Chondrocyte (in vitro differentiated cells): ENCODE measurements at regions not wholly inside any gene's neighbourhood (a gene's known extent, or its start where the extent isn't known, plus 50 kb on each side); places are given as distances from the start of the nearest gene placed in this dataset.

ENCODE experiments used
- DNase-seq: peaks from one replicate; pipeline ENCODE4 v3.0.0; 2021; ENCODE audit warnings: mixed read lengths, low spot score
- H3K27ac Mint-ChIP-seq: one replicate; pipeline ENCODE4 v1.8.0; 2021; ENCODE audit warnings: mild to moderate bottlenecking, moderate library complexity, mixed read lengths; ENCODE audit not compliant: unreplicated experiment
- H3K27me3 Mint-ChIP-seq: 2 replicates; pipeline ENCODE4 v1.8.0; 2021; ENCODE audit warnings: low read depth, mixed read lengths
- H3K36me3 Mint-ChIP-seq: 2 replicates; pipeline ENCODE4 v1.8.0; 2021; ENCODE audit warnings: low read depth, mixed read lengths
- H3K4me1 Mint-ChIP-seq: 2 replicates; pipeline ENCODE4 v1.8.0; 2021; ENCODE audit warnings: low read depth, mild to moderate bottlenecking, mixed read lengths
- H3K4me3 Mint-ChIP-seq: one replicate; pipeline ENCODE4 v1.8.0; 2021; ENCODE audit warnings: mild to moderate bottlenecking, moderate library complexity, mixed read lengths; ENCODE audit not compliant: unreplicated experiment
- H3K9me3 Mint-ChIP-seq: 2 replicates; pipeline ENCODE4 v1.8.0; 2021; ENCODE audit warnings: low read depth, mixed read lengths
- TF ChIP-seq, protein P1 (sequence below): fragments of 200-600 bp; sonication (generic); IDR thresholded peaks from 2 replicates; pipeline ENCODE4 v1.5.0; 2021; ENCODE audit warnings: antibody characterized with exemption, mild to moderate bottlenecking, moderate library complexity

DNA sequence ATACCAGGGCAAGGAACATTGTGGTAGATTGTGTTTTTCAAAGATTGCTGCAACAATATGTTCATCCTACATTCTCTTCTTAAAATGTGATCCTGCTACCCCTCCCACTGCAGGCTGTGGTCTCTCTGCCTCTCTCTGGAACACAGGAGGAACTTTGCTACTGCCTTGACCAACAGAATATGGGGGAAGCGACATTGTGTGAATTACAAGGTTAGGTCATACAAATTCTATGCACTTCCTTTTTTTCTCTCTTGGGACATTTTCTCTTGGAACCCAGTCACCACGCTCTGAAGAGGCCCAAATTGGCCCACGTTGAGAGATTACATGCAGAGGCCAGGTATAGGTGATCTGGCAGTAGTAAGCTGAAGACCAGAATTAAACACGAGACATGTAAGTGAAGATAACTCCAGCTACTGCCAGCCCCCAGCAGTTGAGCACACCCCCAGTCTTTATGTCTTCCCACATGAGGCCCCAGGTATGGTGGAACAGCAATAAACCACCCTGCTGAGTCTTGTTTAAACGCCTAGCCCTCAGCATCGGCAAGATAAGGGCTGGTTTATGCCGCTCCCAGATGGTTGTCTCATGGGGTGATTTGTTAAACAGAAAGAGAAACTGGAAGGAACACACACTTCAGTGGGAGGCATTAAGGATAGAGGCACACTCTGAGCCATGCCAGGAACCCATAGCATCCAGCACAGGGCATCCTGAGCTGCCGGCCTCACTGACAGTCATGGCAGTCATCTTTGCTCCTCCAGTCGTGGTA is 59.9 kb downstream of the FAM43A start:
- TF ChIP-seq, protein P1, sequence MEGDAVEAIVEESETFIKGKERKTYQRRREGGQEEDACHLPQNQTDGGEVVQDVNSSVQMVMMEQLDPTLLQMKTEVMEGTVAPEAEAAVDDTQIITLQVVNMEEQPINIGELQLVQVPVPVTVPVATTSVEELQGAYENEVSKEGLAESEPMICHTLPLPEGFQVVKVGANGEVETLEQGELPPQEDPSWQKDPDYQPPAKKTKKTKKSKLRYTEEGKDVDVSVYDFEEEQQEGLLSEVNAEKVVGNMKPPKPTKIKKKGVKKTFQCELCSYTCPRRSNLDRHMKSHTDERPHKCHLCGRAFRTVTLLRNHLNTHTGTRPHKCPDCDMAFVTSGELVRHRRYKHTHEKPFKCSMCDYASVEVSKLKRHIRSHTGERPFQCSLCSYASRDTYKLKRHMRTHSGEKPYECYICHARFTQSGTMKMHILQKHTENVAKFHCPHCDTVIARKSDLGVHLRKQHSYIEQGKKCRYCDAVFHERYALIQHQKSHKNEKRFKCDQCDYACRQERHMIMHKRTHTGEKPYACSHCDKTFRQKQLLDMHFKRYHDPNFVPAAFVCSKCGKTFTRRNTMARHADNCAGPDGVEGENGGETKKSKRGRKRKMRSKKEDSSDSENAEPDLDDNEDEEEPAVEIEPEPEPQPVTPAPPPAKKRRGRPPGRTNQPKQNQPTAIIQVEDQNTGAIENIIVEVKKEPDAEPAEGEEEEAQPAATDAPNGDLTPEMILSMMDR = no peak
- Mint-ChIP-seq H3K27me3 (peaks cover 18% of the 10 kb centered on the region), H3K4me1 (peaks cover 9% of the 10 kb centered on the region), H3K36me3 (no peaks in the 10 kb centered on the region), H3K4me3 (no peak overlapping the region), H3K27ac (no peak overlapping the region), H3K9me3 (no peaks in the 10 kb centered on the region)
- DNase-seq = no peak

DNA sequence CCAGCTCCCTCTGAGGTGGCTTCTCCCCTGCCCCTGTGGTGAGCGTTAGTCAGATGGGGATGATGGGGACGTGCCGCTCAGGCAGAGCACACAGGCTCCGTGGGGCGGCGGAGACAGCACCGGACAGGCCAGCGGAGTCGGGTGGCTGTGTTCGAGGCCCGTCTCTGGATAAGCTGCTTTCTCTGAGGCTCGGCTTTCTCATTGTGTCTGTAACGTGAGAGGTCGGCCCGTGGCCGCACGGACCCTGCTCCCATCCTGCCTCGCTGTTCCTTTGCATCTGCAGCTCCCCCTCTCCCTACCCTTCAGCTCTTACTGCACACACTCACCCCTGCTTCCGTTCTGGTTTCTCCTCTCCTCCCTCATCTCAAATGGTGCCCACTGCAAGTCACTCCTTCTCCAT is 62.5 kb downstream of the FAM43A start:
- H3K4me1 Mint-ChIP-seq = no peaks in the 10 kb centered on the region
- no peak overlapping the region for H3K4me3 Mint-ChIP-seq

DNA sequence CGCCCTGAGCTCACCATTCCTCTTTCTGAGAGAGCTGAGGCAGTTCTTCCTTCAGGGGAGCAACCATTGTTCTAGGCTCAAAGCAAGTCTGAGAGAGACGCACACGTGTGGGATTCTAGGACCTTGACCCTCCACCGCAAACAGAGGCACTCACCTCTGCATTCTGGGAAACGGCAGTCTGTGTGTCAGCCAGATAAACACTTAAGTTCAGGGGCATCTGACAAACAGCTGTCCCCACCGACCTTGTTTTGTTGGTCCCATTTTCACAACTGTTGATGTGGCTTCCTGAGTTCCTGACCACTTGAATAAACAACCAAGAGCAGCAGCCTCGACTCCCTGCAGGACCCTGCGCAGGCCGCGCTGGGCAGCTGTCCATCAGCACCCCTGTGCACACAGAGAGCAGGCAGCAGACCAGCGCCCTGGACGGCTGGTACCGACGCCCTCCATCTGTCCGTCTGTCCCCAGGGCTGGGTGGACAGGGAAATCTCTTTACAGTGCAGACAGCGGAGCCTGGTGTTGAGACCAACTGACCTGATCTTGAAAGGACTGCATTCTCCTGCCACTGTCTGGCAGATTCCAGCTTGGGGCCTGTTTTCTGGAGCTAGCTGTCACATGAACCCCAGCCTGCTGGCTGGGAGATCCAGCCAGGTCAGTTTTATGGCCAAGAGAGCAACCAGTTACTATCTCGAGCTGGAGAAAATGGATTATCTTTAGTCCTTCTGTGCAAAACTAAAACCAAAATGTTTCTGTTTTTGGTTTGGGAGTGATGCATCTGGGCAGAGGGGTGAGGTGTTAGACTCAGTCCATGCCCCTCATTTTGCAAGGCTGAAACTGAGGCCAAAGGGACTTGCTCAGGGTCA is 64.2 kb downstream of the FAM43A start:
- Mint-ChIP-seq H3K27ac (no peak overlapping the region), H3K27me3 (peaks cover 22% of the 10 kb centered on the region), H3K4me1 (no peaks in the 10 kb centered on the region), H3K4me3 (no peak overlapping the region), H3K36me3 (no peaks in the 10 kb centered on the region), H3K9me3 (no peaks in the 10 kb centered on the region)
- DNase-seq = no peak
- TF ChIP-seq, protein P1 = no peak

More for the DNA sequence above, 62.5 kb downstream of the FAM43A start:
- TF ChIP-seq, protein P1 = no peak
- no peaks in the 10 kb centered on the region for H3K9me3 Mint-ChIP-seq
- H3K27me3 Mint-ChIP-seq = peaks cover 18% of the 10 kb centered on the region
- DNase-seq = no peak
- H3K27ac Mint-ChIP-seq = no peak overlapping the region
- no peaks in the 10 kb centered on the region for H3K36me3 Mint-ChIP-seq

DNA sequence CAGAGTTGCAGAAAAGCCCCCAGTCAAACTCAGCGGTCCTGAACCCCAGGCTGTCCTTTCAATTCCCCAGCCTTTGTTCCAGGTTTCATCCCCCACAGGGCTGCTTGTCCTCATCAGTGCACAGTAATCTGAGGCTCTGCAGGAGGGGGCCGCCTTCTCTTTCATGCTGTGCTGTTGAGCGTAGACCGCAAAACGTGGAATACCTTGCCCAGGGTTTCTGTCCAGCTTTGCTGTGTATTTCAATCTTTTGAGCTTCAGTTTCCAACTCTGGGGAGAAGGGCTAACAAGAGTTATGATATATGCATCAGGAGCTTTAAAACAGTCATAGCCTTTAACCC is 64.8 kb downstream of the FAM43A start:
- Mint-ChIP-seq H3K27ac (no peak overlapping the region), H3K36me3 (no peaks in the 10 kb centered on the region), H3K4me1 (no peaks in the 10 kb centered on the region), H3K4me3 (no peak overlapping the region), H3K9me3 (no peaks in the 10 kb centered on the region), H3K27me3 (peaks cover 22% of the 10 kb centered on the region)
- TF ChIP-seq, protein P1 = no peak
- DNase-seq = no peak

DNA sequence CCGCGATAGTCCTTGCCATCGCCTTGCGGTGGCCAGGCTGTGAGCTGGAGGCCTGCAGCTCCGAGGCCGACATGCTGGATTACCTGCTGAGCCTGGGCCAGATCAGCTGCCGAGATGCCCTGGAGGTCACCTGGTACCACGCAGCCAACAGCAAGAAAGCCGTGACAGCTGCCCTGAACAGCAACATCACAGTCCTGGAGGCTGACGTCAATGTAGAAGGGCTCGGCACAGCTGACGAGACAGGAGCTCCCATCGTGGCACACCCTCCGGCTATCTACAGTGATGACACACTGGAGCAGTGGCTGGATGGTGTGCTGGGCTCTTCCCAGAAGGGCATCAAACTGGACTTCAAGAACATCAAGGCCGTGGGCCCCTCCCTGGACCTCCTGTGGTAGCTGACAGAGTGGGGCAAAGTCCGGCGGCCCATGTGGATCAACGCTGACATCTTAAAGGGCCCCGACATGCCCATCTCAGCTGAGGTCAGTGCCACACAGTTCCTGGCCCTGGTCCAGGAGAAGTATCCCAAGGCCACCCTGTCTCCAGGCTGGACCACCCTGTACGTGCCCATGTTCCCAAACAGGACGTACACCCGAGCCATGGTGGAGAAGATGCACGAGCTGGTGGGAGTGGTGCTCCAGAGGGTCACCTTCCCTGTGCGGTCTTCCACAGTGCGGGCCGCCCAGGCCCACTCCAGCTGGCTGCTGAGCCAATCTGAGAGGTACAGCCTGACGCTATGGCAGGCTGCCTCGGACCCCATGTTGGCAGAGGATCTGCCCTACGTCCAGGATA is 70.2 kb downstream of the FAM43A start:
- Mint-ChIP-seq H3K9me3 (no peaks in the 10 kb centered on the region), H3K4me1 (peaks cover 7% of the 10 kb centered on the region), H3K4me3 (no peak overlapping the region)

More for the DNA sequence above, 70.2 kb downstream of the FAM43A start:
- H3K27me3 Mint-ChIP-seq = peaks cover 7% of the 10 kb centered on the region
- no peaks in the 10 kb centered on the region for H3K36me3 Mint-ChIP-seq
- DNase-seq = no peak
- no peak overlapping the region for H3K27ac Mint-ChIP-seq
- TF ChIP-seq, protein P1 = no peak
